SK-N-SH (cell line): ENCODE measurements at regions not wholly inside any gene's neighbourhood (a gene's known extent, or its start where the extent isn't known, plus 50 kb on each side); places are given as distances from the start of the nearest gene placed in this dataset.

ENCODE experiments used
- CHD2 ChIP-seq: fragments of 150-350 bp; IDR thresholded peaks from 2 replicates; pipeline ENCODE4 v1.6.1; 2018; ENCODE audit warnings: low read length; ENCODE audit not compliant: partially characterized antibody
- CTCF ChIP-seq: fragments of 200-600 bp; sonication (generic); IDR thresholded peaks from 2 replicates; pipeline ENCODE4 v1.6.1; 2017; ENCODE audit warnings: antibody characterized with exemption, mild to moderate bottlenecking, moderate library complexity
- ELF1 ChIP-seq: IDR thresholded peaks from 2 replicates; pipeline ENCODE4 v1.4.0; 2012
- FOXJ3 ChIP-seq: sonication (generic); formaldehyde crosslinking; IDR thresholded peaks from 2 replicates; pipeline ENCODE4 v1.5.1; 2020; ENCODE audit warnings: mild to moderate bottlenecking, missing genetic modification reagents
- IRF3 ChIP-seq: fragments of 150-350 bp; IDR thresholded peaks from 2 replicates; pipeline ENCODE4 v1.6.1; 2016; ENCODE audit warnings: mild to moderate bottlenecking, low read depth, low read length
- JUND ChIP-seq: IDR thresholded peaks from 2 replicates; pipeline ENCODE4 v1.4.0; 2012
- NRF1 ChIP-seq: IDR thresholded peaks from 2 replicates; pipeline ENCODE4 v1.6.1; 2012; ENCODE audit warnings: low read depth, mild to moderate bottlenecking, low read length
- POLR2AphosphoS5 ChIP-seq: IDR thresholded peaks from 2 replicates; pipeline ENCODE4 v1.6.1; 2012; ENCODE audit warnings: low read depth, low read length
- RAD21 ChIP-seq: IDR thresholded peaks from 2 replicates; pipeline ENCODE4 v1.6.1; 2012; ENCODE audit warnings: mild to moderate bottlenecking, low read length
- REST ChIP-seq: IDR thresholded peaks from 2 replicates; pipeline ENCODE4 v1.6.1; 2012; ENCODE audit warnings: mild to moderate bottlenecking, low read depth, low read length, moderate library complexity
- SIN3A ChIP-seq: IDR thresholded peaks from 2 replicates; pipeline ENCODE4 v1.6.1; 2012; ENCODE audit warnings: low read depth, mild to moderate bottlenecking, low read length, moderate library complexity, borderline replicate concordance
- TEAD4 ChIP-seq: IDR thresholded peaks from 2 replicates; pipeline ENCODE4 v1.4.0; 2012; ENCODE audit warnings: mild to moderate bottlenecking, borderline replicate concordance; ENCODE audit not compliant: insufficient read depth

DNA sequence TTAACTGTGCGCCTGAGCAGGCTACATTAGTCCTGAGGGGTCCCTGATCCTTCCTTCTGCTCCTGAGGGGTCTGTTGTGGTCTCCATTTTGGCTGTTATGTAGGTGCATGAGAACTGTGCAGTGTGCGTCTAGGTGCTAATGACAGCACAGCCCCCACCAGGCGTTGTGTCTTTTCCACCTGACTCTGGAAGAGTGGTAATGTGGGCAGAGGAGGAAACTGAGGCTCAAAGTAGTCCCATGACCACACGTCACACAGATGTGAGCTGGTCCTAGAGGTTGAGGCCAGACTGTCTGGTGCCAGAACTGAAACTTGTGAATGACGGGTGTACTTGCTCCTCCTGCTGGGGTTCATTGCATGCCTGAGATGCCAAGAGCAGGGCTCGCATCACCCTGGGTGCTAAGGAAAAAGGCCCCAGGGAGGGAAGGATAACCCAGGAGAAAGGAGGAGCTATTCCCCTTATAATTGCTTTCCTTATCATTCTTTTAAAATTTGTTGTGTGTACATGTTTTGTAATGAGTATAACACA, 111.8 kb downstream of the SLC25A47 start:
- no peak for TF ChIP-seq CTCF
- TF ChIP-seq NRF1, result no peak
- no peak for TF ChIP-seq CHD2
- no peak for TF ChIP-seq ELF1
- no peak for TF ChIP-seq FOXJ3 (CRISPR knock-in tag)
- TF ChIP-seq POLR2AphosphoS5, result no peak
- TF ChIP-seq REST, result no peak
- TF ChIP-seq SIN3A, result no peak
- TF ChIP-seq TEAD4, result no peak
- no peak for TF ChIP-seq RAD21
- no peak for TF ChIP-seq JUND
- no peak for TF ChIP-seq IRF3
